ENCODE measurements at regions not wholly inside any gene's neighbourhood (a gene's known extent, or its start where the extent isn't known, plus 50 kb on each side); places are given as distances from the start of the nearest gene placed in this dataset.

GRCh38 chr2:118387509-118387908 lies 299.2 kb downstream of the INSIG2 start:
- Histone ChIP-seq H3K27me3 (replicated peaks) (no peaks in the 10 kb centered on the region), H3K36me3 (replicated peaks) (no peaks in the 10 kb centered on the region), H3K4me3 (ENCODE audit: low read depth, low read length) (no peak overlapping the region), H3K27ac (peak overlapping the region; percentile 51)
- no peak for TF ChIP-seq CTCF (IDR thresholded peaks at IDR 0.05; ENCODE audit: low read depth, low read length, missing control alignments)
- DNase-seq, result peak; percentile 68
- in situ Hi-C loops (cut with HindIII; ENCODE audit: low pct_ligation_motif_present, low sequenced_read_pairs), result no loop called here

DNA sequence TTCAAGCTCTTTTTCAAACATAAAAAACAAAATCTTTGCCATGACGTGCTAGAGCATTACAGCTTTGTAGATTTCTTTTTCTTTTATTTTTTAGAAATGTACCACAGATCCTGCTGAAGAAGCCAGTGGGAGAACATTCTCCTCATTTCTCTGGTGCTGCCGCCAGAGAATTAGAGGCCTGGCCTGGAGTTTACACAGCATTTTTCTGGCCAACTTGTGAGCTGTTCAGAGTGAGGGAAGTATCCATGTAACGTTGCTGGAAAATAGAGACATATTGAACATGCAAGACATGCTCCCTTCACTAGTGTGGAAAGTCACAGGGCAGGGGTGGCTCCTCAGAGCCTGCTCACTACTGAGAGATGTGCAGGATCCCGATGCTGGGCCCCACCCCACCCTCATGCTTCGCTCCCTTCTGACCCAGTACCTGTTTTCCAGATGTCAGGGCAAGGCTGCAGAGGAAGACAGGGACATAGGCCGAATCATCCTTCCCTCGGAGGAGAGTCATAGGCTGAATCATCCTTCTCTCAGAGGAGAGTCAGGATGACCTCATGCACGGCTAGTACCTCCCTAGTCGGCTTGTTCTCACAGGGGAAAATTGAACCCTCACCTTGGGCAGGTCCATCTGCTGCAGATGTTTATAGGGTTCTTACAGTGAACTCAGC lies 298.5 kb downstream of the INSIG2 start:
- peak; percentile 72 for DNase-seq
- no peak overlapping the region for H3K4me3 ChIP-seq (ENCODE audit: low read depth, low read length)
- no peak overlapping the region for H3K27ac ChIP-seq
- no peaks in the 10 kb centered on the region for H3K36me3 ChIP-seq (replicated peaks)
- in situ Hi-C loops (cut with HindIII; ENCODE audit: low pct_ligation_motif_present, low sequenced_read_pairs), result no loop called here
- no peak for TF ChIP-seq CTCF (IDR thresholded peaks at IDR 0.05; ENCODE audit: low read depth, low read length, missing control alignments)
- no peaks in the 10 kb centered on the region for H3K27me3 ChIP-seq (replicated peaks)

DNA sequence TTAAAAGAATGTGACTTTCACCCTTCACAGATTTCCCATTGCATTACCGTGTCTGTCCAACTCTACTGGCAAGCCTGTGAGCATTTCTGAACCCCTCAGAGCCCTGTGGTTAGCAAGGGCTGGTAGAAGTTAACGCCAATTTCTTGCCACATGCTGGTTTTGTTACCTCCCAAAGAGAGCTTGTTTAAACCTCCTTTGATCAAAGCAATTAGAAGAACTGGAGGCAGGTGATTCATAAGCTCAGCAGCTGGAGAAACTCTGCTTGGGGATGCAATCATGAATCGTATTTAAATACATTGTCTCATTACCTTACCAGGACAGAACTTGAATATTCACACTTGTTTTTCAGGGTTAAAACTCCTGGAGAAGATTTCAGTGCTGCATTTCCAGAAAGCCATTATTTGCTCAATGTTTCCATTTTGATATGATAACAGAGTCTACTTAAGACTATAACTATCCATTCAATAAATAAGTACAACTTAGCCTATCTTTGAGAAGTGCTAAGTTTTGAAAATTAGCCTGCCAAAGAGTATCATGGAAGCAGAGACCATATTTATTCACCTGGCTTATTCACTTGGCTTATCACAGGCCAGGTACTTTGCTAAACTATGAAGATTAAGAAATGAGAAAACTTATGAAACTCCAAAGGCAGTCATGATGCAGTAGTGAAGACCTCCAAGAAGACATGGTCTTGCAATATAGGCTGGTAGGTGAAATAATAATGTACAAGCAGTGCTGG lies 292.8 kb downstream of the INSIG2 start:
- Histone ChIP-seq H3K27ac (no peak overlapping the region), H3K4me3 (ENCODE audit: low read depth, low read length) (no peak overlapping the region), H3K36me3 (replicated peaks) (no peaks in the 10 kb centered on the region), H3K27me3 (replicated peaks) (no peaks in the 10 kb centered on the region)
- DNase-seq, result no peak
- TF ChIP-seq CTCF (IDR thresholded peaks at IDR 0.05; ENCODE audit: low read depth, low read length, missing control alignments), result no peak
- in situ Hi-C loops (cut with HindIII; ENCODE audit: low pct_ligation_motif_present, low sequenced_read_pairs), result no loop called here

GRCh38 chr2:118375907-118376485 lies 287.7 kb downstream of the INSIG2 start:
- no peak for DNase-seq

DNA sequence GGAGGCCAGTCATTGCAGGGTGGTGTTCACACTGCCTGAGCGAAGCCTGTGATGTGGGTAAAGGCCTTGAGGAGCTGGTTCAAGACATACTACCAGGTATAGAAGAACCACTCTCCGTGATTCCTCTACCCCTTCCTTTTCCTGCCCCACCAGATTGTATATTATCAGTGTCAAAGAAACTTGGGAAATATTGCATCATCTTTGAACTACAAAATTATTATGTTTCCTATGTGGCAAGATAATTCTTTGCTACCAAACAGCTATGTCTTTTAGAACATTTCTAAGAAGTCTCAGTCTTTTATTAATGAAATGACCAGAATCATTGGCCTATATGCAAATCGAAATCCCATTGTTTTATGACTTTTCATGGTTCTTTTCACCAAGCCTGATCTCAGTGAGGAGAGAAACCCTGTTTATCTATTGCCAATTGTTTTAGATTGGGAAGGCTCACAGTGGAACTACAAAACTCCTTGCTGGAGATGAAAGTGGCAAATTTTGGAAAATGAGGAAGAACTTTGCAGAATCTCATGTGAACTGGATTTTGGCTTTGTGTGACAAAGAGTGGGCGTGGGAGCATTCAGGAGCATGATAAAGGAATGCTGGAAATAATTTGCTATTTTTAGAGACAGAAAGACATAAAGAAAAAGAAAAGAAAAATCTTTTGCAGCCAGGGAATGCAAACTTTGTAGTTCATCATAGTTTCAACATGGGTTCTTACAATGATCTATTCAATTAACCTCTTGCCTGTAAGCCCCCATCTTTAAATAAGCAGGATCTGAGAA lies 286.9 kb downstream of the INSIG2 start:
- DNase-seq, result no peak
- Histone ChIP-seq H3K27me3 (replicated peaks) (no peaks in the 10 kb centered on the region), H3K36me3 (replicated peaks) (no peaks in the 10 kb centered on the region), H3K4me3 (ENCODE audit: low read depth, low read length) (no peak overlapping the region), H3K27ac (no peak overlapping the region)
- no peak for TF ChIP-seq CTCF (IDR thresholded peaks at IDR 0.05; ENCODE audit: low read depth, low read length, missing control alignments)
- in situ Hi-C loops (cut with HindIII; ENCODE audit: low pct_ligation_motif_present, low sequenced_read_pairs), result no loop called here

More at GRCh38 chr2:118375907-118376485, 287.7 kb downstream of the INSIG2 start:
- no peak overlapping the region for H3K27ac ChIP-seq
- H3K4me3 ChIP-seq (ENCODE audit: low read depth, low read length), result no peak overlapping the region
- no peaks in the 10 kb centered on the region for H3K27me3 ChIP-seq (replicated peaks)
- no peaks in the 10 kb centered on the region for H3K36me3 ChIP-seq (replicated peaks)
- in situ Hi-C loops (cut with HindIII; ENCODE audit: low pct_ligation_motif_present, low sequenced_read_pairs), result no loop called here
- TF ChIP-seq CTCF (IDR thresholded peaks at IDR 0.05; ENCODE audit: low read depth, low read length, missing control alignments), result no peak
